Neural cell (in vitro differentiated cells): ENCODE measurements at regions not wholly inside any gene's neighbourhood (a gene's known extent, or its start where the extent isn't known, plus 50 kb on each side); places are given as distances from the start of the nearest gene placed in this dataset.

ENCODE experiments used
- H2AFZ ChIP-seq: fragments of 200-600, 300-800 bp; sonication (generic), shearing (Covaris generic); 2 replicates; pipeline ENCODE4 v1.6.0; 2014; ENCODE audit warnings: low read depth, mild to moderate bottlenecking, antibody characterized with exemption, low read length, moderate library complexity
- H3F3A ChIP-seq: fragments of 200-600 bp; shearing (Covaris generic); 2 replicates; pipeline ENCODE4 v1.6.1; 2016; ENCODE audit warnings: mild to moderate bottlenecking, moderate library complexity, mixed read lengths, antibody characterized with exemption, low read length; ENCODE audit not compliant: insufficient read depth, poor library complexity, severe bottlenecking
- H3K27ac ChIP-seq: fragments of 200-600, 300-800 bp; sonication (generic), shearing (Covaris generic); 2 replicates; pipeline ENCODE4 v1.5.1; 2014; ENCODE audit warnings: mild to moderate bottlenecking, low read length, moderate library complexity
- H3K27me3 ChIP-seq: fragments of 300-800, 200-600 bp; sonication (generic), shearing (Covaris generic); 2 replicates; pipeline ENCODE4 v1.6.0; 2014; ENCODE audit warnings: mild to moderate bottlenecking, low read depth, low read length, moderate library complexity; ENCODE audit not compliant: insufficient read depth
- H3K36me3 ChIP-seq: fragments of 300-800, 200-600 bp; sonication (generic), shearing (Covaris generic); 2 replicates; pipeline ENCODE4 v1.5.1; 2014; ENCODE audit warnings: mild to moderate bottlenecking, antibody characterized with exemption, low read length, moderate library complexity; ENCODE audit not compliant: insufficient read depth
- H3K4me2 ChIP-seq: fragments of 300-800, 200-600 bp; sonication (generic), shearing (Covaris generic); 2 replicates; pipeline ENCODE4 v1.6.0; 2014; ENCODE audit warnings: mild to moderate bottlenecking, low read length
- H3K4me3 ChIP-seq: fragments of 300-800, 200-600 bp; sonication (generic), shearing (Covaris generic); 2 replicates; pipeline ENCODE4 v1.5.1; 2014; ENCODE audit warnings: mild to moderate bottlenecking, low read length, moderate library complexity
- H3K79me2 ChIP-seq: fragments of 200-600 bp; shearing (Covaris generic); replicated peaks from 2 replicates; pipeline ENCODE4 v1.6.0; 2014; ENCODE audit warnings: mild to moderate bottlenecking, low read length, moderate library complexity; ENCODE audit not compliant: insufficient read depth
- H3K9ac ChIP-seq: fragments of 300-800, 200-600 bp; sonication (generic), shearing (Covaris generic); 2 replicates; pipeline ENCODE4 v1.6.1; 2016; ENCODE audit warnings: mild to moderate bottlenecking, low read length, mixed read lengths
- H3K9me2 ChIP-seq: fragments of 200-600 bp; shearing (Covaris generic); 2 replicates; pipeline ENCODE4 v1.6.1; 2016; ENCODE audit warnings: mild to moderate bottlenecking, low read length, mixed read lengths; ENCODE audit not compliant: insufficient read depth
- H3K9me3 ChIP-seq: fragments of 200-600, 300-800 bp; sonication (generic), shearing (Covaris generic); 2 replicates; pipeline ENCODE4 v1.6.1; 2016; ENCODE audit warnings: mild to moderate bottlenecking, mixed run types, low read length, moderate library complexity, mixed read lengths
- H4K20me1 ChIP-seq: fragments of 200-600 bp; shearing (Covaris generic); 2 replicates; pipeline ENCODE4 v1.6.1; 2016; ENCODE audit warnings: mild to moderate bottlenecking, mixed run types; ENCODE audit not compliant: insufficient read depth
- CTCF ChIP-seq: fragments of 450-650 bp; IDR thresholded peaks from 2 replicates; pipeline ENCODE4 v1.5.1; 2014; ENCODE audit warnings: antibody characterized with exemption, mild to moderate bottlenecking, moderate library complexity; ENCODE audit not compliant: poor library complexity, severe bottlenecking
- EP300 ChIP-seq: fragments of 450-650 bp; conservative IDR thresholded peaks from 2 replicates; pipeline ENCODE4 v1.6.1; 2014; ENCODE audit warnings: antibody characterized with exemption, mild to moderate bottlenecking, moderate library complexity; ENCODE audit not compliant: poor library complexity, severe bottlenecking
- EZH2 ChIP-seq: fragments of 200-600, 300-800 bp; shearing (Covaris generic), sonication (generic); IDR thresholded peaks from 2 replicates; pipeline ENCODE4 v1.6.1; 2014; ENCODE audit warnings: antibody characterized with exemption, low read length, borderline replicate concordance, mild to moderate bottlenecking; ENCODE audit not compliant: insufficient read depth, poor library complexity, severe bottlenecking
- MXI1 ChIP-seq: fragments of 450-650 bp; conservative IDR thresholded peaks from 2 replicates; pipeline ENCODE4 v1.6.1; 2014; ENCODE audit warnings: antibody characterized with exemption, mild to moderate bottlenecking; ENCODE audit not compliant: poor library complexity, severe bottlenecking
- POLR2AphosphoS5 ChIP-seq: IDR thresholded peaks from 2 replicates; pipeline ENCODE4 v1.6.1; 2012
- RAD21 ChIP-seq: fragments of 450-650 bp; conservative IDR thresholded peaks from 2 replicates; pipeline ENCODE4 v1.6.1; 2014; ENCODE audit warnings: antibody characterized with exemption, mild to moderate bottlenecking, moderate library complexity
- REST ChIP-seq: IDR thresholded peaks from 2 replicates; pipeline ENCODE4 v1.6.1; 2012; ENCODE audit warnings: borderline replicate concordance
- SMC3 ChIP-seq: fragments of 450-650 bp; conservative IDR thresholded peaks from 2 replicates; pipeline ENCODE4 v1.6.1; 2014; ENCODE audit warnings: antibody characterized with exemption, mild to moderate bottlenecking, moderate library complexity; ENCODE audit not compliant: poor library complexity
- TAF1 ChIP-seq: IDR thresholded peaks from 2 replicates; pipeline ENCODE4 v1.6.1; 2012; ENCODE audit warnings: low read depth

- H3K79me2 ChIP-seq, result no peaks in the 10 kb centered on the region
- H3K9me2 ChIP-seq, result no peaks in the 10 kb centered on the region
- H3K9ac ChIP-seq, result no peak overlapping the region
- no peaks in the 10 kb centered on the region for H3K9me3 ChIP-seq
- H3K27me3 ChIP-seq, result no peaks in the 10 kb centered on the region
- no peaks in the 10 kb centered on the region for H3K36me3 ChIP-seq
- H4K20me1 ChIP-seq, result no peaks in the 10 kb centered on the region
- no peak overlapping the region for H2AFZ ChIP-seq
- TF ChIP-seq RAD21 (no peak), EZH2 (no peak), POLR2AphosphoS5 (no peak), EP300 (no peak), MXI1 (no peak), SMC3 (no peak), REST (no peak), TAF1 (no peak), CTCF (no peak)
- H3K4me3 ChIP-seq, result no peak overlapping the region
- H3K27ac ChIP-seq, result no peak overlapping the region
- no peak overlapping the region for H3K4me2 ChIP-seq
- no peaks in the 10 kb centered on the region for H3F3A ChIP-seq
Measured at GRCh38 chr9:110025551-110026170, 182.3 kb downstream of the C9orf152 start.

GRCh38 chr9:110027671-110028081, 180.3 kb downstream of the C9orf152 start:
- no peaks in the 10 kb centered on the region for H3K36me3 ChIP-seq
- no peak for TF ChIP-seq TAF1
- no peak for TF ChIP-seq SMC3
- TF ChIP-seq CTCF, result no peak
- TF ChIP-seq MXI1, result no peak
- TF ChIP-seq REST, result no peak
- no peak for TF ChIP-seq EZH2
- TF ChIP-seq EP300, result no peak
- TF ChIP-seq RAD21, result no peak
- no peak for TF ChIP-seq POLR2AphosphoS5
- no peaks in the 10 kb centered on the region for H3K27me3 ChIP-seq
- no peak overlapping the region for H3K9ac ChIP-seq
- H3K4me3 ChIP-seq, result no peak overlapping the region
- H3K9me3 ChIP-seq, result no peaks in the 10 kb centered on the region
- no peaks in the 10 kb centered on the region for H4K20me1 ChIP-seq
- H3K27ac ChIP-seq, result no peak overlapping the region
- no peaks in the 10 kb centered on the region for H3K79me2 ChIP-seq
- H3K9me2 ChIP-seq, result no peaks in the 10 kb centered on the region
- H3K4me2 ChIP-seq, result no peak overlapping the region
- no peaks in the 10 kb centered on the region for H3F3A ChIP-seq
- no peak overlapping the region for H2AFZ ChIP-seq
